ENCODE measurements at regions not wholly inside any gene's neighbourhood (a gene's known extent, or its start where the extent isn't known, plus 50 kb on each side); places are given as distances from the start of the nearest gene placed in this dataset.
A peak's percentile ranks its signal among the peaks of the same experiment; 100 is the strongest.

GRCh38 chr5:56520986-56521730 lies 288.0 kb upstream of the ANKRD55 start:
- H3K27me3 ChIP-seq (ENCODE audit: control insufficient read depth in 2 of 2, insufficient read depth in 2 of 2, low read length in 2 of 2): no peaks in the 10 kb centered on the region
- intact Hi-C loops (cut with micrococcal nuclease): no loop called here
- H3K36me3 ChIP-seq (replicated peaks in 1 of 2; ENCODE audit: control insufficient read depth in 1 of 2, insufficient read depth in 2 of 2, low read length in 2 of 2): no peaks in the 10 kb centered on the region
- peak overlapping the region in 1 of 7 donors; percentile 46 for H3K27ac Mint-ChIP-seq
- no peak overlapping the region for H3K27ac ChIP-seq (ENCODE audit: low read depth in 1 of 2, low read length in 2 of 2)
- no peak overlapping the region for H3K4me2 ChIP-seq (replicated peaks; ENCODE audit: extremely low read depth, low read length, poor library complexity, severe bottlenecking)
- no peak for DNase-seq
- H3K9ac ChIP-seq (ENCODE audit: insufficient read depth, low read length, poor library complexity, severe bottlenecking): no peak overlapping the region
- H3K4me1 ChIP-seq (ENCODE audit: control insufficient read depth in 1 of 2, insufficient read depth in 2 of 2, low read length in 2 of 2): peaks cover 30 to 31% of the 10 kb centered on the region in 2 donors
- H4K20me1 ChIP-seq (ENCODE audit: insufficient read depth, low read length): no peaks in the 10 kb centered on the region
- no peaks in the 10 kb centered on the region for H3K9me3 ChIP-seq (replicated peaks in 1 of 2; ENCODE audit: control insufficient read depth in 1 of 2, insufficient read depth in 1 of 2, low read length in 2 of 2)
- H3K36me3 Mint-ChIP-seq: no peaks in the 10 kb centered on the region
- H3K4me3 Mint-ChIP-seq: no peak overlapping the region
- WGBS (ENCODE audit: insufficient coverage): 92% methylated on average over 2 of the region's 11 CpGs
- H2AFZ ChIP-seq (ENCODE audit: insufficient read depth, low read depth, low read length, poor library complexity, severe bottlenecking): no peak overlapping the region
- peaks cover 0 to 2% (median 2%) of the 10 kb centered on the region in 3 donors for H3K27me3 Mint-ChIP-seq (ENCODE audit: low read depth in 3 of 3)
- H3K4me1 Mint-ChIP-seq: peaks cover 38% of the 10 kb centered on the region
- no peaks in the 10 kb centered on the region for H3K79me2 ChIP-seq (ENCODE audit: insufficient read depth, low read length)
- no peak for TF ChIP-seq CTCF (IDR thresholded peaks at IDR 0.05)
- H3K4me3 ChIP-seq (replicated peaks in 1 of 3; ENCODE audit: low read depth in 2 of 3, low read length in 3 of 3): no peak overlapping the region
- H3K9me3 Mint-ChIP-seq: no peaks in the 10 kb centered on the region

GRCh38 chr5:56518820-56519219 lies 285.7 kb upstream of the ANKRD55 start:
- Histone ChIP-seq H3K9ac (ENCODE audit: insufficient read depth, low read length, poor library complexity, severe bottlenecking) (no peak overlapping the region), H2AFZ (ENCODE audit: insufficient read depth, low read depth, low read length, poor library complexity, severe bottlenecking) (no peak overlapping the region), H3K9me3 (replicated peaks in 1 of 2; ENCODE audit: control insufficient read depth in 1 of 2, insufficient read depth in 1 of 2, low read length in 2 of 2) (no peaks in the 10 kb centered on the region), H3K36me3 (replicated peaks in 1 of 2; ENCODE audit: control insufficient read depth in 1 of 2, insufficient read depth in 2 of 2, low read length in 2 of 2) (no peaks in the 10 kb centered on the region), H4K20me1 (ENCODE audit: insufficient read depth, low read length) (no peaks in the 10 kb centered on the region), H3K27me3 (ENCODE audit: control insufficient read depth in 2 of 2, insufficient read depth in 2 of 2, low read length in 2 of 2) (no peaks in the 10 kb centered on the region), H3K4me3 (replicated peaks in 1 of 3; ENCODE audit: low read depth in 2 of 3, low read length in 3 of 3) (no peak overlapping the region), H3K4me2 (replicated peaks; ENCODE audit: extremely low read depth, low read length, poor library complexity, severe bottlenecking) (no peak overlapping the region), H3K79me2 (ENCODE audit: insufficient read depth, low read length) (no peaks in the 10 kb centered on the region), H3K27ac (ENCODE audit: low read depth in 1 of 2, low read length in 2 of 2) (no peak overlapping the region), H3K4me1 (ENCODE audit: control insufficient read depth in 1 of 2, insufficient read depth in 2 of 2, low read length in 2 of 2) (peaks cover 38 to 41% of the 10 kb centered on the region in 2 donors)
- peaks cover 0 to 2% (median 2%) of the 10 kb centered on the region in 3 donors for H3K27me3 Mint-ChIP-seq (ENCODE audit: low read depth in 3 of 3)
- H3K27ac Mint-ChIP-seq: no peak overlapping the region
- WGBS (ENCODE audit: insufficient coverage): 96% methylated on average over 4 of the region's 4 CpGs
- H3K4me3 Mint-ChIP-seq: no peak overlapping the region
- H3K9me3 Mint-ChIP-seq: no peaks in the 10 kb centered on the region
- no peak for DNase-seq
- intact Hi-C loops (cut with micrococcal nuclease): no loop called here
- no peak for TF ChIP-seq CTCF (IDR thresholded peaks at IDR 0.05)
- H3K36me3 Mint-ChIP-seq: no peaks in the 10 kb centered on the region
- peaks cover 50% of the 10 kb centered on the region for H3K4me1 Mint-ChIP-seq
